ENCODE measurements at regions not wholly inside any gene's neighbourhood (a gene's known extent, or its start where the extent isn't known, plus 50 kb on each side); places are given as distances from the start of the nearest gene placed in this dataset.

GRCh38 chr3:182292591-182292990, 500.7 kb upstream of the ATP11B start:
- ChIA-PET POLR2A (no interaction called here), CTCF (interaction anchor here (0.9 kb wide), 1 partner anchor 10 kb away, joined by 3 read pairs; no protein-coding TSS in a partner anchor)
- no peak for DNase-seq (ENCODE audit: extremely low spot score)
- no peak for TF ChIP-seq CTCF (IDR thresholded peaks at IDR 0.05; ENCODE audit: control extremely low read depth, extremely low read depth, low read depth, missing control alignments)

- POLR2A ChIA-PET, result no interaction called here
- TF ChIP-seq CTCF (IDR thresholded peaks at IDR 0.05; ENCODE audit: control extremely low read depth, extremely low read depth, low read depth, missing control alignments), result no peak
- CTCF ChIA-PET, result interaction anchor here (1.1 to 1.7 kb wide), 4 partner anchors 9 to 22 kb away, joined by 3 to 4 read pairs (median 4); no protein-coding TSS in a partner anchor
- DNase-seq (ENCODE audit: extremely low spot score), result no peak
Observed at GRCh38 chr3:182294256-182294655, 499.0 kb upstream of the ATP11B start.

- ChIA-PET POLR2A (no interaction called here), CTCF (interaction anchor here (1.1 to 1.7 kb wide), 4 partner anchors 9 to 22 kb away, joined by 3 to 4 read pairs (median 4); no protein-coding TSS in a partner anchor)
- no peak for DNase-seq (ENCODE audit: extremely low spot score)
- no peak for TF ChIP-seq CTCF (IDR thresholded peaks at IDR 0.05; ENCODE audit: control extremely low read depth, extremely low read depth, low read depth, missing control alignments)
Observed at GRCh38 chr3:182294696-182295095, 498.6 kb upstream of the ATP11B start.

- CTCF ChIA-PET, result interaction anchor here (1.3 to 1.8 kb wide), 2 partner anchors 17 to 25 kb away, joined by 4 read pairs; no protein-coding TSS in a partner anchor
- POLR2A ChIA-PET, result no interaction called here
- no peak for DNase-seq (ENCODE audit: extremely low spot score)
- no peak for TF ChIP-seq CTCF (IDR thresholded peaks at IDR 0.05; ENCODE audit: control extremely low read depth, extremely low read depth, low read depth, missing control alignments)
Observed at GRCh38 chr3:182300266-182300665, 493.0 kb upstream of the ATP11B start.

- ChIA-PET POLR2A (no interaction called here), CTCF (no interaction called here)
- no peak for DNase-seq (ENCODE audit: extremely low spot score)
- TF ChIP-seq CTCF (IDR thresholded peaks at IDR 0.05; ENCODE audit: control extremely low read depth, extremely low read depth, low read depth, missing control alignments), result no peak
Observed at GRCh38 chr3:182303169-182303568, 490.1 kb upstream of the ATP11B start.

- no peak for DNase-seq (ENCODE audit: extremely low spot score)
- no peak for TF ChIP-seq CTCF (IDR thresholded peaks at IDR 0.05; ENCODE audit: control extremely low read depth, extremely low read depth, low read depth, missing control alignments)
- CTCF ChIA-PET, result no interaction called here
- POLR2A ChIA-PET, result no interaction called here
Observed at GRCh38 chr3:182305881-182306665, 487.2 kb upstream of the ATP11B start.
